ENCODE measurements at regions not wholly inside any gene's neighbourhood (a gene's known extent, or its start where the extent isn't known, plus 50 kb on each side); places are given as distances from the start of the nearest gene placed in this dataset.

- TF ChIP-seq EZH2 (IDR thresholded peaks at IDR 0.05; ENCODE audit: low read depth, unreplicated experiment) (no peak), ETS1 (IDR thresholded peaks at IDR 0.05) (no peak), CTCF (conservative IDR thresholded peaks at IDR 0.05; ENCODE audit: low read depth in 2 of 2) (no peak)
- TF ChIP-seq, protein P1, sequence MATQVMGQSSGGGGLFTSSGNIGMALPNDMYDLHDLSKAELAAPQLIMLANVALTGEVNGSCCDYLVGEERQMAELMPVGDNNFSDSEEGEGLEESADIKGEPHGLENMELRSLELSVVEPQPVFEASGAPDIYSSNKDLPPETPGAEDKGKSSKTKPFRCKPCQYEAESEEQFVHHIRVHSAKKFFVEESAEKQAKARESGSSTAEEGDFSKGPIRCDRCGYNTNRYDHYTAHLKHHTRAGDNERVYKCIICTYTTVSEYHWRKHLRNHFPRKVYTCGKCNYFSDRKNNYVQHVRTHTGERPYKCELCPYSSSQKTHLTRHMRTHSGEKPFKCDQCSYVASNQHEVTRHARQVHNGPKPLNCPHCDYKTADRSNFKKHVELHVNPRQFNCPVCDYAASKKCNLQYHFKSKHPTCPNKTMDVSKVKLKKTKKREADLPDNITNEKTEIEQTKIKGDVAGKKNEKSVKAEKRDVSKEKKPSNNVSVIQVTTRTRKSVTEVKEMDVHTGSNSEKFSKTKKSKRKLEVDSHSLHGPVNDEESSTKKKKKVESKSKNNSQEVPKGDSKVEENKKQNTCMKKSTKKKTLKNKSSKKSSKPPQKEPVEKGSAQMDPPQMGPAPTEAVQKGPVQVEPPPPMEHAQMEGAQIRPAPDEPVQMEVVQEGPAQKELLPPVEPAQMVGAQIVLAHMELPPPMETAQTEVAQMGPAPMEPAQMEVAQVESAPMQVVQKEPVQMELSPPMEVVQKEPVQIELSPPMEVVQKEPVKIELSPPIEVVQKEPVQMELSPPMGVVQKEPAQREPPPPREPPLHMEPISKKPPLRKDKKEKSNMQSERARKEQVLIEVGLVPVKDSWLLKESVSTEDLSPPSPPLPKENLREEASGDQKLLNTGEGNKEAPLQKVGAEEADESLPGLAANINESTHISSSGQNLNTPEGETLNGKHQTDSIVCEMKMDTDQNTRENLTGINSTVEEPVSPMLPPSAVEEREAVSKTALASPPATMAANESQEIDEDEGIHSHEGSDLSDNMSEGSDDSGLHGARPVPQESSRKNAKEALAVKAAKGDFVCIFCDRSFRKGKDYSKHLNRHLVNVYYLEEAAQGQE (IDR thresholded peaks at IDR 0.05; ENCODE audit: unreplicated experiment), result no peak
These were observed 73.6 kb upstream of the MAOA start (continued) for GRCh38 chrX:43582540-43582913.

DNA sequence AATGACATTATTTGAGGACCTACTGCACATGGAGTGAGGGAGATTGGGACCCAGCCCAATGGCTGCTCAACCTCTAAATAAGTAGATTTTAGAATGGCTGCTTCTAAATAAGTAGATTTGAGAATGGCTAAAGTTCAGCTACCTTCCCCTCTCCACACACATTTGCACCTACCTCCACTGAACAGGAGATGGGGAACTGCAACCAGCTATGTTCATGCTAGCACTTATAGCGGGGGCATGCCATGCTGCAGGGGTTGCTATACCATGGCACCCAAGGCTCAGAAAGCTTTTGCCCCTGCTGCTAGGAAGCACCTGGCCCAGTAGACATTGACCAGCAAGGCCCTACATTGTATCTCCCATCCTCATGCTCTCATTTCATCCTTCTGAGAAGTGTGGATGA lies 70.2 kb upstream of the MAOA start:
- H3K4me1 Mint-ChIP-seq, result no peaks in the 10 kb centered on the region

More for the DNA sequence above, 70.2 kb upstream of the MAOA start:
- Mint-ChIP-seq H3K4me3 (no peak overlapping the region), H3K9me3 (no peaks in the 10 kb centered on the region; the same call in 2 of the 3 replicates), H3K27me3 (ENCODE audit: insufficient read depth, low read depth, poor library complexity) (no peaks in the 10 kb centered on the region), H3K36me3 (ENCODE audit: low read depth) (no peaks in the 10 kb centered on the region), H3K27ac (no peak overlapping the region)
- no peak for ATAC-seq
- Histone ChIP-seq H3K9me2 (ENCODE audit: insufficient read depth) (no peaks in the 10 kb centered on the region), H3K4me3 (no peak overlapping the region), H4K20me1 (replicated peaks; ENCODE audit: insufficient read depth) (no peaks in the 10 kb centered on the region), H3K4me1 (ENCODE audit: insufficient read depth) (no peaks in the 10 kb centered on the region), H3K27ac (ENCODE audit: low read depth) (no peak overlapping the region), H3K79me2 (replicated peaks; ENCODE audit: insufficient read depth) (no peaks in the 10 kb centered on the region), H3K4me2 (no peak overlapping the region), H2AFZ (no peak overlapping the region), H3K36me3 (ENCODE audit: insufficient read depth) (no peaks in the 10 kb centered on the region), H3K27me3 (ENCODE audit: insufficient read depth) (no peaks in the 10 kb centered on the region), H3F3A (replicated peaks; ENCODE audit: low read depth) (no peaks in the 10 kb centered on the region)
- no peak for TF ChIP-seq POLR2AphosphoS5 (IDR thresholded peaks at IDR 0.05; ENCODE audit: low read depth)
- TF ChIP-seq CTCF (conservative IDR thresholded peaks at IDR 0.05; ENCODE audit: low read depth in 2 of 2), result peak in 1 of 2 experiments; percentile 50; a peak in 2 of 4 replicates
- DNase-seq (ENCODE audit: low spot score), result no peak

Measured in GM23338 (cell line).